ENCODE measurements at regions not wholly inside any gene's neighbourhood (a gene's known extent, or its start where the extent isn't known, plus 50 kb on each side); places are given as distances from the start of the nearest gene placed in this dataset.

DNA sequence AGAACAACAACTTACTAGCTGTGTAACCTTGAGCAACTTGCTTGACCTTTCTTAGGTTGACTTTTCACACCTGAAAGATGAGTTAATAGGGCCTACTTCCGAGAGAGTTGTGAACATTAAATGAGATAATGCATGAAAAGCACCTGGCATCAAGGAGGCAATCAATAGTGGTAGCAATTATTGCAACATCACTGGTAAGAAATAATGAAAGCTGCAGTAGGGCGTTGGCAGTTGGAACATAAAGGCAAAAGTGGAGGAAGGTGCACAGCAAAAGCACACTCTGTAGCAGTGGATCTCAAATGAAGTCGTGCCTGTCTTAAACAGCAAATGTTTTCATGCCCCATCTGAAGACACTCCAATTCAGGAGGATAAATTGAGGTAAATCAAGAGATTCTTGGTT lies 178.9 kb upstream of the VRK2 start:
- TF ChIP-seq, protein P1, sequence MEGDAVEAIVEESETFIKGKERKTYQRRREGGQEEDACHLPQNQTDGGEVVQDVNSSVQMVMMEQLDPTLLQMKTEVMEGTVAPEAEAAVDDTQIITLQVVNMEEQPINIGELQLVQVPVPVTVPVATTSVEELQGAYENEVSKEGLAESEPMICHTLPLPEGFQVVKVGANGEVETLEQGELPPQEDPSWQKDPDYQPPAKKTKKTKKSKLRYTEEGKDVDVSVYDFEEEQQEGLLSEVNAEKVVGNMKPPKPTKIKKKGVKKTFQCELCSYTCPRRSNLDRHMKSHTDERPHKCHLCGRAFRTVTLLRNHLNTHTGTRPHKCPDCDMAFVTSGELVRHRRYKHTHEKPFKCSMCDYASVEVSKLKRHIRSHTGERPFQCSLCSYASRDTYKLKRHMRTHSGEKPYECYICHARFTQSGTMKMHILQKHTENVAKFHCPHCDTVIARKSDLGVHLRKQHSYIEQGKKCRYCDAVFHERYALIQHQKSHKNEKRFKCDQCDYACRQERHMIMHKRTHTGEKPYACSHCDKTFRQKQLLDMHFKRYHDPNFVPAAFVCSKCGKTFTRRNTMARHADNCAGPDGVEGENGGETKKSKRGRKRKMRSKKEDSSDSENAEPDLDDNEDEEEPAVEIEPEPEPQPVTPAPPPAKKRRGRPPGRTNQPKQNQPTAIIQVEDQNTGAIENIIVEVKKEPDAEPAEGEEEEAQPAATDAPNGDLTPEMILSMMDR (IDR thresholded peaks at IDR 0.05), result no peak
- TF ChIP-seq, protein P2, sequence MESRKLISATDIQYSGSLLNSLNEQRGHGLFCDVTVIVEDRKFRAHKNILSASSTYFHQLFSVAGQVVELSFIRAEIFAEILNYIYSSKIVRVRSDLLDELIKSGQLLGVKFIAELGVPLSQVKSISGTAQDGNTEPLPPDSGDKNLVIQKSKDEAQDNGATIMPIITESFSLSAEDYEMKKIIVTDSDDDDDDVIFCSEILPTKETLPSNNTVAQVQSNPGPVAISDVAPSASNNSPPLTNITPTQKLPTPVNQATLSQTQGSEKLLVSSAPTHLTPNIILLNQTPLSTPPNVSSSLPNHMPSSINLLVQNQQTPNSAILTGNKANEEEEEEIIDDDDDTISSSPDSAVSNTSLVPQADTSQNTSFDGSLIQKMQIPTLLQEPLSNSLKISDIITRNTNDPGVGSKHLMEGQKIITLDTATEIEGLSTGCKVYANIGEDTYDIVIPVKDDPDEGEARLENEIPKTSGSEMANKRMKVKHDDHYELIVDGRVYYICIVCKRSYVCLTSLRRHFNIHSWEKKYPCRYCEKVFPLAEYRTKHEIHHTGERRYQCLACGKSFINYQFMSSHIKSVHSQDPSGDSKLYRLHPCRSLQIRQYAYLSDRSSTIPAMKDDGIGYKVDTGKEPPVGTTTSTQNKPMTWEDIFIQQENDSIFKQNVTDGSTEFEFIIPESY (IDR thresholded peaks at IDR 0.05; ENCODE audit: borderline replicate concordance, low read depth), result no peak
- TF ChIP-seq, protein P3, sequence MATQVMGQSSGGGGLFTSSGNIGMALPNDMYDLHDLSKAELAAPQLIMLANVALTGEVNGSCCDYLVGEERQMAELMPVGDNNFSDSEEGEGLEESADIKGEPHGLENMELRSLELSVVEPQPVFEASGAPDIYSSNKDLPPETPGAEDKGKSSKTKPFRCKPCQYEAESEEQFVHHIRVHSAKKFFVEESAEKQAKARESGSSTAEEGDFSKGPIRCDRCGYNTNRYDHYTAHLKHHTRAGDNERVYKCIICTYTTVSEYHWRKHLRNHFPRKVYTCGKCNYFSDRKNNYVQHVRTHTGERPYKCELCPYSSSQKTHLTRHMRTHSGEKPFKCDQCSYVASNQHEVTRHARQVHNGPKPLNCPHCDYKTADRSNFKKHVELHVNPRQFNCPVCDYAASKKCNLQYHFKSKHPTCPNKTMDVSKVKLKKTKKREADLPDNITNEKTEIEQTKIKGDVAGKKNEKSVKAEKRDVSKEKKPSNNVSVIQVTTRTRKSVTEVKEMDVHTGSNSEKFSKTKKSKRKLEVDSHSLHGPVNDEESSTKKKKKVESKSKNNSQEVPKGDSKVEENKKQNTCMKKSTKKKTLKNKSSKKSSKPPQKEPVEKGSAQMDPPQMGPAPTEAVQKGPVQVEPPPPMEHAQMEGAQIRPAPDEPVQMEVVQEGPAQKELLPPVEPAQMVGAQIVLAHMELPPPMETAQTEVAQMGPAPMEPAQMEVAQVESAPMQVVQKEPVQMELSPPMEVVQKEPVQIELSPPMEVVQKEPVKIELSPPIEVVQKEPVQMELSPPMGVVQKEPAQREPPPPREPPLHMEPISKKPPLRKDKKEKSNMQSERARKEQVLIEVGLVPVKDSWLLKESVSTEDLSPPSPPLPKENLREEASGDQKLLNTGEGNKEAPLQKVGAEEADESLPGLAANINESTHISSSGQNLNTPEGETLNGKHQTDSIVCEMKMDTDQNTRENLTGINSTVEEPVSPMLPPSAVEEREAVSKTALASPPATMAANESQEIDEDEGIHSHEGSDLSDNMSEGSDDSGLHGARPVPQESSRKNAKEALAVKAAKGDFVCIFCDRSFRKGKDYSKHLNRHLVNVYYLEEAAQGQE (IDR thresholded peaks at IDR 0.05; ENCODE audit: low read depth, low read length), result no peak
- TF ChIP-seq EP300 (IDR thresholded peaks at IDR 0.05; ENCODE audit: borderline replicate concordance in 1 of 2, low read depth in 1 of 2, low read length in 1 of 2) (no peak), GABPA (IDR thresholded peaks at IDR 0.05; ENCODE audit: low read depth) (no peak), TAF1 (IDR thresholded peaks at IDR 0.05; ENCODE audit: borderline replicate concordance, low read depth, low read length) (no peak), RAD21 (IDR thresholded peaks at IDR 0.05; ENCODE audit: low read length) (no peak), JUND (IDR thresholded peaks at IDR 0.05) (no peak), EZH2phosphoT487 (IDR thresholded peaks at IDR 0.05; ENCODE audit: borderline replicate concordance, low read depth) (no peak), POLR2AphosphoS5 (IDR thresholded peaks at IDR 0.05; ENCODE audit: low read depth, low read length) (no peak)
- TF ChIP-seq, protein P4, sequence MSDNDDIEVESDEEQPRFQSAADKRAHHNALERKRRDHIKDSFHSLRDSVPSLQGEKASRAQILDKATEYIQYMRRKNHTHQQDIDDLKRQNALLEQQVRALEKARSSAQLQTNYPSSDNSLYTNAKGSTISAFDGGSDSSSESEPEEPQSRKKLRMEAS (IDR thresholded peaks at IDR 0.05; ENCODE audit: low read depth), result no peak
